Neuronal stem cell (in vitro differentiated cells): ENCODE measurements at regions not wholly inside any gene's neighbourhood (a gene's known extent, or its start where the extent isn't known, plus 50 kb on each side); places are given as distances from the start of the nearest gene placed in this dataset.

Experiments used
- DNase-seq: peaks from one replicate; pipeline ENCODE4 v3.0.0-alpha.2; 2013; ENCODE audit warnings: low spot score
- H2AFZ ChIP-seq: one replicate; pipeline ENCODE4 v1.6.1; 2013; ENCODE audit warnings: mild to moderate bottlenecking, low read length, inconsistent platforms
- H2AK5ac ChIP-seq: 2 replicates; pipeline ENCODE4 v1.6.1; 2013; ENCODE audit warnings: low read depth, mild to moderate bottlenecking, inconsistent platforms, low read length, moderate library complexity, mixed read lengths
- H2BK120ac ChIP-seq: 2 replicates; pipeline ENCODE4 v1.6.1; 2013; ENCODE audit warnings: low read depth, mild to moderate bottlenecking, inconsistent platforms, low read length, moderate library complexity, mixed read lengths
- H2BK12ac ChIP-seq: one replicate; pipeline ENCODE4 v1.6.1; 2013; ENCODE audit warnings: low read length, inconsistent platforms
- H2BK15ac ChIP-seq: 2 replicates; pipeline ENCODE4 v1.6.1; 2013; ENCODE audit warnings: mild to moderate bottlenecking, low read length, inconsistent platforms, mixed read lengths
- H2BK5ac ChIP-seq: one replicate; pipeline ENCODE4 v1.6.1; 2013; ENCODE audit warnings: inconsistent platforms, mild to moderate bottlenecking, low read length, moderate library complexity
- H3K14ac ChIP-seq: one replicate; pipeline ENCODE4 v1.6.1; 2013; ENCODE audit warnings: low read length, inconsistent platforms
- H3K18ac ChIP-seq: 2 replicates; pipeline ENCODE4 v1.6.1; 2013; ENCODE audit warnings: low read length, inconsistent platforms
- H3K23ac ChIP-seq: 2 replicates; pipeline ENCODE4 v1.6.1; 2013; ENCODE audit warnings: low read depth, mild to moderate bottlenecking, mixed read lengths, low read length, inconsistent platforms; ENCODE audit not compliant: poor library complexity
- H3K27ac ChIP-seq: replicated peaks from 3 replicates; pipeline ENCODE4 v1.5.1; 2013; ENCODE audit warnings: low read length, inconsistent platforms
- H3K27me3 ChIP-seq, 3 experiments: 2 replicates each; pipeline ENCODE4 v1.6.1; 2013; ENCODE audit warnings: low read length in 3 of 3, mild to moderate bottlenecking in 2 of 3, inconsistent platforms in 1 of 3, low read depth in 1 of 3, mixed read lengths in 1 of 3, moderate library complexity in 1 of 3; ENCODE audit not compliant: control insufficient read depth in 3 of 3, insufficient read depth in 3 of 3
- H3K36me3 ChIP-seq, 2 donors: replicated peaks in 1 of 2; 2 replicates each; pipeline ENCODE4 v1.6.1; 2013; ENCODE audit warnings: low read length in 2 of 2; ENCODE audit not compliant: control insufficient read depth in 2 of 2, insufficient read depth in 2 of 2
- H3K4ac ChIP-seq: 2 replicates; pipeline ENCODE4 v1.6.1; 2013; ENCODE audit warnings: inconsistent platforms, mild to moderate bottlenecking, low read length, moderate library complexity
- H3K4me1 ChIP-seq, 2 donors: 1 replicate in 1 of 2; 2 replicates in 1 of 2; pipeline ENCODE4 v1.6.1; 2013; ENCODE audit warnings: low read length in 2 of 2, low read depth in 1 of 2; ENCODE audit not compliant: control insufficient read depth in 2 of 2, insufficient read depth in 1 of 2
- H3K4me2 ChIP-seq: one replicate; pipeline ENCODE4 v1.6.1; 2013; ENCODE audit warnings: mild to moderate bottlenecking, low read length, inconsistent platforms; ENCODE audit not compliant: insufficient read depth, poor library complexity, severe bottlenecking
- H3K4me3 ChIP-seq, 2 donors: 2 replicates each; pipeline ENCODE4 v1.5.1; 2013; ENCODE audit warnings: low read length in 2 of 2, mild to moderate bottlenecking in 2 of 2, inconsistent platforms in 1 of 2, moderate library complexity in 1 of 2
- H3K79me1 ChIP-seq: one replicate; pipeline ENCODE4 v1.6.1; 2013; ENCODE audit warnings: low read depth, mild to moderate bottlenecking, inconsistent platforms, low read length, moderate library complexity
- H3K9ac ChIP-seq: one replicate; pipeline ENCODE4 v1.6.1; 2013; ENCODE audit warnings: mild to moderate bottlenecking, low read depth, low read length, inconsistent platforms; ENCODE audit not compliant: poor library complexity
- H3K9me3 ChIP-seq, 2 donors: replicated peaks in 1 of 2; 2 replicates each; pipeline versions ENCODE3 to v1.6.1; 2013; ENCODE audit warnings: low read length in 2 of 2, mild to moderate bottlenecking in 2 of 2, inconsistent platforms in 1 of 2, low read depth in 1 of 2, mixed read lengths in 1 of 2, moderate library complexity in 1 of 2; ENCODE audit not compliant: control insufficient read depth in 2 of 2, insufficient read depth in 1 of 2
- H4K8ac ChIP-seq: one replicate; pipeline ENCODE4 v1.6.1; 2013; ENCODE audit warnings: low read depth, mild to moderate bottlenecking, inconsistent platforms, low read length, moderate library complexity
- H4K91ac ChIP-seq: one replicate; pipeline ENCODE4 v1.6.1; 2013; ENCODE audit warnings: low read length, low read depth, mild to moderate bottlenecking, inconsistent platforms; ENCODE audit not compliant: poor library complexity
- WGBS, 2 donors: extraction: QIAGEN DNeasy Blood & Tissue Kit; methylation state at CpG; one replicate each; pipeline ENCODE4 v1.1.7; 2013; ENCODE audit warnings: missing lambda C conversion rate in 2 of 2, mixed read lengths in 1 of 2; ENCODE audit not compliant: insufficient read length in 2 of 2, insufficient replicate concordance in 1 of 2; ENCODE audit errors: extremely low coverage in 2 of 2; 5-methylcytosine and 5-hydroxymethylcytosine counted together

DNA sequence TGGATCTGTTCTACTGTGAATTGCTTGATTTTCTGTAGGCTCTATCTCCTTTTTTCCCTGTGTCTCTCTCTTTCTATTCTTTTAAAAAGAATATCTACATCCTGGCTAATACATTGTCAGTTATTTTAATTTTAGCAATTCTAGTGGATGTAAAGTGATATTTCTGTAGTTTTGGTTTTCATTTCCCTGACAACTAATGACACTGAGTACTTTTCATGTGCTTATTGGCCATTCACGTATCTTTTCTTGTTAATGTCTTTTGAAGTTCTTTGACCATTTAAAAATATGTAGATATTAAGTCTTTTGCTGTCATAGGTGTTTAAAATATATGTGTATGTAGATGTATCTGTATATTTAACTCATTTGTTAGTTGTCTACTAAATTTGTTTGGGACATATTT is 59.0 kb upstream of the SOX3 start:
- no peaks in the 10 kb centered on the region for H3K36me3 ChIP-seq
- H3K4ac ChIP-seq = no peak overlapping the region
- no peak overlapping the region for H2BK15ac ChIP-seq
- H4K8ac ChIP-seq = no peak overlapping the region
- no peaks in the 10 kb centered on the region for H3K4me1 ChIP-seq
- H2BK12ac ChIP-seq = no peak overlapping the region
- H3K18ac ChIP-seq = no peak overlapping the region
- DNase-seq = no peak
- H3K27me3 ChIP-seq = no peaks in the 10 kb centered on the region
- H4K91ac ChIP-seq = no peak overlapping the region
- H2BK120ac ChIP-seq = no peak overlapping the region
- no peaks in the 10 kb centered on the region for H3K9me3 ChIP-seq
- no peak overlapping the region for H3K27ac ChIP-seq
- H3K14ac ChIP-seq = no peak overlapping the region
- no peak overlapping the region for H2AK5ac ChIP-seq
- H3K23ac ChIP-seq = no peak overlapping the region
- H2BK5ac ChIP-seq = no peak overlapping the region
- H3K4me2 ChIP-seq = no peak overlapping the region
- H3K9ac ChIP-seq = no peak overlapping the region
- H3K4me3 ChIP-seq = no peak overlapping the region
- no peak overlapping the region for H2AFZ ChIP-seq
- H3K79me1 ChIP-seq = no peaks in the 10 kb centered on the region
- no CpG with 5 or more reads among the region's 1 CpG for WGBS, 2 donors
